ENCODE measurements at regions not wholly inside any gene's neighbourhood (a gene's known extent, or its start where the extent isn't known, plus 50 kb on each side); places are given as distances from the start of the nearest gene placed in this dataset.

- Histone ChIP-seq H3K9me3 (replicated peaks) (no peaks in the 10 kb centered on the region), H3K27ac (replicated peaks) (no peak overlapping the region), H3K36me3 (no peaks in the 10 kb centered on the region), H3K4me1 (peaks cover 9% of the 10 kb centered on the region), H3K27me3 (ENCODE audit: low read depth) (no peaks in the 10 kb centered on the region), H3K4me3 (no peak overlapping the region)
- DNase-seq = no peak
- TF ChIP-seq, protein P1, sequence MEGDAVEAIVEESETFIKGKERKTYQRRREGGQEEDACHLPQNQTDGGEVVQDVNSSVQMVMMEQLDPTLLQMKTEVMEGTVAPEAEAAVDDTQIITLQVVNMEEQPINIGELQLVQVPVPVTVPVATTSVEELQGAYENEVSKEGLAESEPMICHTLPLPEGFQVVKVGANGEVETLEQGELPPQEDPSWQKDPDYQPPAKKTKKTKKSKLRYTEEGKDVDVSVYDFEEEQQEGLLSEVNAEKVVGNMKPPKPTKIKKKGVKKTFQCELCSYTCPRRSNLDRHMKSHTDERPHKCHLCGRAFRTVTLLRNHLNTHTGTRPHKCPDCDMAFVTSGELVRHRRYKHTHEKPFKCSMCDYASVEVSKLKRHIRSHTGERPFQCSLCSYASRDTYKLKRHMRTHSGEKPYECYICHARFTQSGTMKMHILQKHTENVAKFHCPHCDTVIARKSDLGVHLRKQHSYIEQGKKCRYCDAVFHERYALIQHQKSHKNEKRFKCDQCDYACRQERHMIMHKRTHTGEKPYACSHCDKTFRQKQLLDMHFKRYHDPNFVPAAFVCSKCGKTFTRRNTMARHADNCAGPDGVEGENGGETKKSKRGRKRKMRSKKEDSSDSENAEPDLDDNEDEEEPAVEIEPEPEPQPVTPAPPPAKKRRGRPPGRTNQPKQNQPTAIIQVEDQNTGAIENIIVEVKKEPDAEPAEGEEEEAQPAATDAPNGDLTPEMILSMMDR (IDR thresholded peaks at IDR 0.05; ENCODE audit: borderline replicate concordance) = no peak
- intact Hi-C loops (cut with micrococcal nuclease) = no loop called here
Measured at GRCh38 chr5:57586649-57587048, 104.0 kb upstream of the ACTBL2 start.

DNA sequence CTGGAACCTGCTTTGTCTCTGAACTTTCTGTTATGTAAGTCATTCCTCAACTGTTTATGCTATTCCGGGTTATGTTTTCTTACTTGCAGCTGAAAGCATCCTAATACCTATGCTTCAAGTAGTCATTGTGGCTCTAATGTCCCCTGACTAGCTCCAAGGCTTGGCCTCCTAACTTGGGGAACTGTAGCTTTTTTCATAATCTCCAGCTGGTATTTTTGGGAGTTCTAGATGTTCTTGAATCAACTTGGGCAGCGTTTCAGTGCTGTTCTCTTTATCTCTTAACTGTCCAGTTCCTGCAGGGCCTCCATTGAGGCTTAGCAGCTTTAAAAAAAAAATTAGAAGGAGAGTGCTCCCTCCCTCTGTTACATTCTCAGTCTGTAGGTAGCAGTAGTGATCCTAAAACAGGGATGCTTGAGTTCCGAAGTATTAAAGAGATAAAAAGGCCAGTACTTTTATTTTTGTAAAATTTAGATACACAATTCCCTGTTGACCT is 100.0 kb upstream of the ACTBL2 start:
- TF ChIP-seq, protein P1 (IDR thresholded peaks at IDR 0.05; ENCODE audit: borderline replicate concordance) = no peak
- Histone ChIP-seq H3K9me3 (replicated peaks) (peaks cover 10% of the 10 kb centered on the region), H3K4me3 (no peak overlapping the region), H3K36me3 (no peaks in the 10 kb centered on the region), H3K27ac (replicated peaks) (no peak overlapping the region), H3K4me1 (peaks cover 9% of the 10 kb centered on the region), H3K27me3 (ENCODE audit: low read depth) (no peaks in the 10 kb centered on the region)
- DNase-seq = no peak
- intact Hi-C loops (cut with micrococcal nuclease) = no loop called here

GRCh38 chr5:57581772-57582171 is 99.2 kb upstream of the ACTBL2 start:
- Histone ChIP-seq H3K4me3 (no peak overlapping the region), H3K36me3 (no peaks in the 10 kb centered on the region), H3K27ac (replicated peaks) (no peak overlapping the region), H3K27me3 (ENCODE audit: low read depth) (no peaks in the 10 kb centered on the region), H3K4me1 (peaks cover 9% of the 10 kb centered on the region), H3K9me3 (replicated peaks) (peaks cover 10% of the 10 kb centered on the region)
- DNase-seq = no peak
- TF ChIP-seq, protein P1 (IDR thresholded peaks at IDR 0.05; ENCODE audit: borderline replicate concordance) = no peak
- intact Hi-C loops (cut with micrococcal nuclease) = no loop called here

DNA sequence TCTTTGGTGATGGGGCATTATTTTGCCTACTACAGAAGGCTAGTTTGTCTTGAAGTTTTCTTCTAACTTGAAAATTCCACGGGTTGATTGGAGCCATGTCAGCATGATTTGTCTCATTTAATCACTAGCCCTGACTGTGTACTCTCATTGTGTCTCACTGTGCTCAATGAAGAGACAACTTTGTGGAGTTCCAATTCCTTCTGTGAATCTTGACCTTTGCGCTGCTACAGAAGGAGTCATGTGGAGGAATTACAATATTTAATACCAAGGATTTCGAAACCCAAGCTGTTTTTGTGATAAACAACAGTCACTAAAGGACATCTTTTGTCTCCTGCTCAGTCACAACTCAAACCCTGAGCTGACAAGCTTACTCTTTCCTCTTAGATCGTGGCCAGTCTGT is 98.6 kb upstream of the ACTBL2 start:
- TF ChIP-seq, protein P1 (IDR thresholded peaks at IDR 0.05; ENCODE audit: borderline replicate concordance) = no peak
- Histone ChIP-seq H3K27me3 (ENCODE audit: low read depth) (no peaks in the 10 kb centered on the region), H3K4me1 (peaks cover 9% of the 10 kb centered on the region), H3K9me3 (replicated peaks) (peaks cover 10% of the 10 kb centered on the region), H3K4me3 (no peak overlapping the region), H3K36me3 (no peaks in the 10 kb centered on the region), H3K27ac (replicated peaks) (no peak overlapping the region)
- DNase-seq = no peak
- intact Hi-C loops (cut with micrococcal nuclease) = no loop called here

DNA sequence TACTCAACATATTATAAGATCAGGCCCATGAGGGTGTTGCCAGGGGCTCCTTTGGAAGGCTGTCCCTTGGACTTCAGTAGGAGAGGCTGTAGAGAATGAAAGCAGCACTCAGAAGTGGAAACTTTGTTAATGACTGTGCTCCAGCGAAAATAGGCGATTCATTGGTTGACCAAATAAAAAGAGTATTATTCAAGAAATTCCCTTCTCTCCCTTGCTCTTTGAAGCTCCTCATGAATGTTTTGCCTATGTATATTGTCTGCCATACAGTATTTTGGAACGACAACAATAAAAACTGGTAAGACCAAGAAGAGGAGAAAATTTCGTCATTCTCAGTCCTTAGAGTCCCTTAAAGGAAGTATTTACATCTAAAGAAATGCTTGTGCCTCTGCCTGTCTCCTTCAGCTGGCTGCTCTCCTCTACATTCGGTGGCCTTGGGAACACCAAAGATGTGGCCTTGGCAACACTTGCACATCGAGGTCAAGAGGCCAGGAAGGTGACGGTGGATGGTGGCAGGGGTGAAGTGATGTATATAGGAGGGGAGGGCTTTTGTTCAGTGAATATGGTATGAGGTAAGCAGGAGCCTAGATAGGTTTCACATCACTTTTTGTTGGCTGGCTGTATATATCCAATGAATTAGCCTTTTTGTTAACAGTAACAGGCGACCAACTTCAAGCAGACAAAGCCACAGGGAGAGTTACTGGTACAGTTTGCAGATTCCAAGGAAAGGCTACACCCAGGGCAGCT is 95.0 kb upstream of the ACTBL2 start:
- H3K27ac ChIP-seq (replicated peaks) = no peak overlapping the region
- H3K27me3 ChIP-seq (ENCODE audit: low read depth) = no peaks in the 10 kb centered on the region
- no peak for DNase-seq
- TF ChIP-seq, protein P1 (IDR thresholded peaks at IDR 0.05; ENCODE audit: borderline replicate concordance) = no peak
- intact Hi-C loops (cut with micrococcal nuclease) = no loop called here
- peaks cover 2% of the 10 kb centered on the region for H3K4me1 ChIP-seq
- H3K9me3 ChIP-seq (replicated peaks) = peaks cover 10% of the 10 kb centered on the region
- no peaks in the 10 kb centered on the region for H3K36me3 ChIP-seq
- no peak overlapping the region for H3K4me3 ChIP-seq
